ENCODE measurements at regions not wholly inside any gene's neighbourhood (a gene's known extent, or its start where the extent isn't known, plus 50 kb on each side); places are given as distances from the start of the nearest gene placed in this dataset.
"Not testable (repeated sequence)": the region's sequence is repeated elsewhere in the genome, so short reads cannot be mapped to it uniquely, and the experiment has no call there.

DNA sequence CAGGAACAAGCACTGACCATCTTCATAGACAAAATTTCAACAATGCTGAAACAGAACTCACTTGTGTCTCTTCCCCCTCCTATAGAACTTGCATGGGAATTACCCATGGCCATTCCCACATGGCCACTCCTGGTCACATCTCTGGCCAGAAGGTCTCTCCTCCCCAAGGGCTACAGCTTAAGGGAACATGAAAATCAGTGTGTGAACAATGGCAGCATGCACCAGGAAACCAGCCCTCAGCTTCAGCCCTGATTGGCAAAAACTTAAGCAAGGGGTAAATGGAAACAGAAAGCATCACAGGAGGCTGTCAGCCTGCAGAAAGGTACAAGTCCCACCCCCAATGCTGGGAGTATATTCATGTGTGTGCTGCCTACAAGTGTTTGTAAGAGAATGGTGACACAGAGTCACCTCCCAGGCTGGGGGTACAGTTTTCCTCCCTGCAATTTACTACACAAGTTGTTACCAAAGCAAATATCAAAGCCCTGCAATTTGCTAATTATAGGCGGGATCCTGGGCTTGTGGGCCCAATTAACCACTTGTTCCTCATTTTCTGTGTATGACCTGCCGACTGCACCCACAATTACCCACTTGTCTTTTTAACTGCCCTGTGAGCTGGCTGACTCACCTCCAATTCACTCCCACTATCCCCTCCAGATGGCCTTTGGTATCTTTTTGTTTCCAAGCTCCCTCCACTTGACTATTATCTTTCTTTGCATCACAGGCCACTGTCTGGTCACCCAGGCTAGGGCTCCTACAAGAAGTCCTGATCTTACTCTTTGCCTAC, 84.4 kb upstream of the HES1 start:
- no peak for ATAC-seq (replicated peaks; ENCODE audit: extremely low read depth, poor library complexity, severe bottlenecking)
- peaks cover 53% of the 10 kb centered on the region for H3K27me3 Mint-ChIP-seq
- no peaks in the 10 kb centered on the region for H3K36me3 Mint-ChIP-seq (ENCODE audit: insufficient read depth)
- H3K27ac Mint-ChIP-seq (ENCODE audit: low read depth) = no peak overlapping the region
- peaks cover 6% of the 10 kb centered on the region for H3K9me3 Mint-ChIP-seq
- H3K4me1 Mint-ChIP-seq = no peaks in the 10 kb centered on the region
- H3K4me3 Mint-ChIP-seq = no peak overlapping the region
- DNase-seq (ENCODE audit: low spot score in 2 of 2) = no peak

DNA sequence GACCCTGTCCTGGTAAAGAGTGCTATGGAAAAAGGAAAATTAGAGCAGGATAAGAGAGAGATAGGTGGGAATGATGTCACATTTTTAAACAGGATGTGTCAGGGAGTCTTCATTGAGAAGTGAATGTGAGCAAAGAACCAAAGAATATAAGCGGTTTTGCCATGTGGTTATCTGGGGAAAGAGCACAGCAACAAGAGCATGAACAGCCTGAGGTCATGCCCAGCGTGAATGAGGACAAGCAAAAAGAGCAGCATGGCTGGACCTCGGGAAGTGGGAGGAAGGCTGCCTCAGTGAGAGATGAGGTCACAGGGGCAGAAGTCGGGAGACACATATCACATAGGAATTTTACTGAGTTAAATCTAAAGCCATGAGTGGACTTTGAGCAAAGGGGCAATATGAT, 82.8 kb upstream of the HES1 start:
- H3K4me3 Mint-ChIP-seq = no peak overlapping the region
- peaks cover 6% of the 10 kb centered on the region for H3K4me1 Mint-ChIP-seq
- no peaks in the 10 kb centered on the region for H3K36me3 Mint-ChIP-seq (ENCODE audit: insufficient read depth)
- ATAC-seq (replicated peaks; ENCODE audit: extremely low read depth, poor library complexity, severe bottlenecking) = no peak
- peaks cover 6% of the 10 kb centered on the region for H3K9me3 Mint-ChIP-seq
- peaks cover 68% of the 10 kb centered on the region for H3K27me3 Mint-ChIP-seq
- no peak for DNase-seq (ENCODE audit: low spot score in 2 of 2)
- H3K27ac Mint-ChIP-seq (ENCODE audit: low read depth) = no peak overlapping the region

DNA sequence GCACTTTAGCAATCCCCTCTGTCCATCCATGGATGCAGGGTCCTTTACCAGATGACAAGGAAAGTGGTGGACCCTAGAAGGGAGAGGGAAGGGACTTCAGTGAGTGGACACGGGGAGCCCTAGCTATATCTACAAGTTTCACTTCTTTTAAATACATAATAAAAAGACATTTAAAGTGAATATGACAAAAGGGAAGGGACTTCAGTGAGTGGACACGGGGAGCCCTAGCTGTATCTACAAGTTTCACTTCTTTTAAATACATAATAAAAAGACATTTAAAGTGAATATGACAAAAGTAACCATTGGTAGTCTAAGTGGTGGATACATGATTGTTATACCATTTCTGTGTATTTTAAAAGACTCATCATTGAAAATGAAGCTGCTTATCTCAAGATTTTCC, 81.9 kb upstream of the HES1 start:
- H3K4me1 Mint-ChIP-seq = peaks cover 6% of the 10 kb centered on the region
- H3K4me3 Mint-ChIP-seq = no peak overlapping the region
- no peaks in the 10 kb centered on the region for H3K36me3 Mint-ChIP-seq (ENCODE audit: insufficient read depth)
- ATAC-seq (replicated peaks; ENCODE audit: extremely low read depth, poor library complexity, severe bottlenecking) = no peak
- DNase-seq (ENCODE audit: low spot score in 2 of 2) = no peak
- peaks cover 6% of the 10 kb centered on the region for H3K9me3 Mint-ChIP-seq
- peaks cover 65% of the 10 kb centered on the region for H3K27me3 Mint-ChIP-seq
- H3K27ac Mint-ChIP-seq (ENCODE audit: low read depth) = no peak overlapping the region

DNA sequence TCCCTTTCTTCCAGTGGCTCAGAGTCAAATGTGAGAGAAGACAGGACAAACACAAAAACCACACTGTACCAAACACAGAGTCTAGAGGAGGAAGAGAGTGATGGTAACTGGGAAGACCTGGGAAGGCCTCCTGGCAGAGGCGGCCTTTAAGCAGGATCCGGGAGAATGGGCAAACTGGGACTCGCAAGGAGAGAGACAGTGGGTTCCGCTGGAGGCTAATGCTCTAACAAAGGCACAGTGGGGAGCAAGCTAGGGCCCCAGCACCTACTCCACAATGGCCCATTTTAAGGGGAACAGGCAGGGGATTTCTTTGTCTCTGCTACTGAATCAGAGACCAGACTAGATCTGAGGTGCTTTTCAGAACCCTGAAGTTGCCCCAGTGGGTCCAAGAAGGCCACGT, 81.4 kb upstream of the HES1 start:
- no peak for ATAC-seq (replicated peaks; ENCODE audit: extremely low read depth, poor library complexity, severe bottlenecking)

DNA sequence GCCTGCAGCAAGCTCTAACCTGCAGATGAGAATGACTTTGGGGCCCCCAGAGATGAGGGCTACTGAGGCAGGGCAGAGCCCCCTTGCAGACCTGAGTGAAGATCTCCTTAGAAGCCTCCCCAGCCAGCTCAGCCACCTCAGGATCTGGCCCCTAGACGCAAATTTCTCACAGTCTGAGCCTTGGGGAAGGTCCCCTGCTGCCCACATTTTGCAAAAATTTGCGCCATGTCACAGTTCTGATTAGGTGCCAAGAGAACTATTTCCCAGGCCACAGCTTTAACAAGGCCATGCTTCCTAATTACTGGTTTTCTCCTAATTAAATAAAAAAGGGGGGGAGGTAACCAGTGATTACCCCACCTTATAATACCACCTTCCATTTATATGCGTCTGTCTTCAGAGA, 81.0 kb upstream of the HES1 start:
- Mint-ChIP-seq H3K9me3 (peaks cover 6% of the 10 kb centered on the region), H3K27ac (ENCODE audit: low read depth) (no peak overlapping the region), H3K27me3 (peaks cover 61% of the 10 kb centered on the region), H3K4me1 (peaks cover 6% of the 10 kb centered on the region), H3K36me3 (ENCODE audit: insufficient read depth) (no peaks in the 10 kb centered on the region), H3K4me3 (no peak overlapping the region)
- DNase-seq (ENCODE audit: low spot score in 2 of 2) = no peak
- ATAC-seq (replicated peaks; ENCODE audit: extremely low read depth, poor library complexity, severe bottlenecking) = no peak

More for the DNA sequence above, 81.4 kb upstream of the HES1 start:
- Mint-ChIP-seq H3K9me3 (peaks cover 6% of the 10 kb centered on the region), H3K27me3 (peaks cover 61% of the 10 kb centered on the region), H3K36me3 (ENCODE audit: insufficient read depth) (no peaks in the 10 kb centered on the region), H3K4me1 (peaks cover 6% of the 10 kb centered on the region), H3K27ac (ENCODE audit: low read depth) (no peak overlapping the region), H3K4me3 (no peak overlapping the region)
- no peak for DNase-seq (ENCODE audit: low spot score in 2 of 2)

DNA sequence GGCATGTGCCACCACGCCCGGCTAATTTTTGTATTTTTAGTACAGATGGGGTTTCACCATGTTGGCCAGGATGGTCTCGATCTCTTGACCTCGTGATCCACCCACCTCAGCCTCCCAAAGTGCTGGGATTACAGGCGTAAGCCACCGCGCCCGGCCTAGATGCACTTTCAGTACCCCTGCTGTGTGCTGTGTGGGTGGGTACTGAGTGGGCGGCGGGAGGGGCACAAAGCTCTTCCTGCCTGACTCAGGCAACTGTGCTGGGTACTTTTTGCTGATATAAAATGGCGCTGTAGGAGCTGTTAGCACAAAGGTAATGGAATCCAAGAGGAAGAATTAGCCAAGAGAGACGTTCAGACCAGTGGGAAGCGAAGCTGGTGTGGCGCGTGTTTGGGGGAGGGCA, 79.6 kb upstream of the HES1 start:
- DNase-seq (ENCODE audit: low spot score in 2 of 2); H3K27ac Mint-ChIP-seq (ENCODE audit: low read depth); H3K4me1 Mint-ChIP-seq; H3K36me3 Mint-ChIP-seq (ENCODE audit: insufficient read depth); H3K4me3 Mint-ChIP-seq; H3K9me3 Mint-ChIP-seq; ATAC-seq (replicated peaks; ENCODE audit: extremely low read depth, poor library complexity, severe bottlenecking): not testable (repeated sequence)
- H3K27me3 Mint-ChIP-seq = peaks cover 61% of the 10 kb centered on the region

DNA sequence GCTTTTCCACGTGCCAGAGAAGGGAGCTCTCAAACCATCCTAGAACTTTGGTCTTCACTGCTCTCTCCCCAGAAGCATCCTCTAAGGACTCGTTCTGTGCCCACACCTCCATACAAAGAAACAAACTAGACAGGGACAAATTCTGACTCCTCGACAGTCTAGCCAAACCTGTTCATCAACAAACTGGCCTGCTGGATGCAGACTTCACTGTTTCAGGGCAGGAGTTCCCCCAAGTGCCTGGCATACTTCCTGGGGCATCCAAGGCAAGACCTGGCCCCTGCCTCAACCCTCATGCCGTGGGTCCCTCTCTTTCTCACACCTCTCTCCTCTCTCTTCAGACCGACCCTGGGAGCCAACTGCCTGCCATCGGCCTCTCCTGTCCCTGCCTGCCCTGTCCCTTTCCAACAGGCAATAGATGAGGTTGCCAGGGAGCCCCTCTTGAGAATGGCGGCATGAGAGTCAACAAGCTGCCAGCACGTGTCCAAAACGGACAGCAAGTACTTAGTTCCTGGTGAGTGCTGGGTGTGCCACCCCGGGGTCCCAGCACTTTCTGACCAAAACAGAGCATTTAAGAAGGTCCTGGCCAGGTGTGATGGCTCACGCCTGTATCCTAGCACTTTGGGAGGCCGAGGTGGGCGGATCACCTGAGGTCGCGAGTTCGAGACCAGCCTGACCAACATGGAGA, 79.1 kb upstream of the HES1 start:
- ATAC-seq (replicated peaks; ENCODE audit: extremely low read depth, poor library complexity, severe bottlenecking) (no peak), DNase-seq (ENCODE audit: low spot score in 2 of 2) (no peak)
- no peaks in the 10 kb centered on the region for H3K36me3 Mint-ChIP-seq (ENCODE audit: insufficient read depth)
- peaks cover 6% of the 10 kb centered on the region for H3K4me1 Mint-ChIP-seq
- no peak overlapping the region for H3K4me3 Mint-ChIP-seq
- H3K9me3 Mint-ChIP-seq = peaks cover 3% of the 10 kb centered on the region
- H3K27ac Mint-ChIP-seq (ENCODE audit: low read depth) = no peak overlapping the region
- H3K27me3 Mint-ChIP-seq = peaks cover 60% of the 10 kb centered on the region

DNA sequence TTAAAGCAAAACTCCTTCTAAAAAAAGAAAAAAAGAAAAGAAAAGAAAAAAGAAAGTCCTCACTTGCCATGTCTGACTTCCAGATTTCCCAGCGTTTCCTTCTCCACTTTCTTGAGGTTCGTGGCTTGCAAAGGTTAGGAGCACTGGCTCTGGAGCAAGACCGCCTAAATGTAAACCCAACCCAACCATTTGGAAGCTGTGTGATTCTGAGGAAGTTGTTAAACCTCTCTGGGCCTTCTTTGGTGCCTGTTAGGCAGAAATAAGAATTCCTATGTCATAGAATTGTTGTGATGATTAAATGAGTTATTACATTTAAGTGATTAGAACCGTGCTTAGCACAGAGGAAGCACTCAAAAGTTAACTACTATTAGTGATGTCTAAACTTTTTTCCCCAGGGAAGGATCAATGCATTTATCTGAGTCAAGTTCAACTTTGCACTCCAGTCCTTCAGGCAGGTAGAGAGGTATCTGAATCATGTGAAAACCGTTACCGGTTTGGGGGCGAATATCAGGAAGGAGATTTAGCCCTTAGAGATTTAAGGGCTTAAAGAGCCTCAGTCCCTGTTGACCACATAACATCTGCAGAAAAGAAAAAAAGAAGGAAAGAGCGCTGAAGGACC, 78.3 kb upstream of the HES1 start:
- Mint-ChIP-seq H3K9me3 (no peaks in the 10 kb centered on the region), H3K36me3 (ENCODE audit: insufficient read depth) (no peaks in the 10 kb centered on the region), H3K4me3 (peak overlapping the region; percentile 39), H3K27me3 (peaks cover 52% of the 10 kb centered on the region), H3K27ac (ENCODE audit: low read depth) (no peak overlapping the region), H3K4me1 (peaks cover 6% of the 10 kb centered on the region)
- DNase-seq (ENCODE audit: low spot score in 2 of 2) (no peak), ATAC-seq (replicated peaks; ENCODE audit: extremely low read depth, poor library complexity, severe bottlenecking) (no peak)

DNA sequence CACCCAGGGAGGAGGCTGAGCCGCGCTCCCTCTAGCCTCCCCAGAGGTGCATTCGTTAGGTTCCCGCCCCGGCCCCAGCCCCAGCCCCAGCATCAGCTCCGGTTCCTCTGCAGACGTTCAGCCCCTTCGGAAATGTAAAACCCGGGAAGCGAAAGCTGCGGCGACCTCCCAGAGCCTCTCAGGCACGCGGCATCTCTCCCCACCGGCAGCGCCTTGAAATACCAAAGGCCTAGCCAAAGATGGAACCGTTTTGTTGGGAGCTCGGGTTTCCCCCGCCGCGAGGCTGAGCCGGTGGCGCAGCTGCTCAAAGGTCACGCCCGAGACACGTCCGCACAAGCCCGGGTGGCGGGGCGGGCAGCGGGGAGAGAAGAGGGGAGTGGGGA, 77.8 kb upstream of the HES1 start:
- ATAC-seq (replicated peaks; ENCODE audit: extremely low read depth, poor library complexity, severe bottlenecking) (no peak), DNase-seq (ENCODE audit: low spot score in 2 of 2) (no peak)
- Mint-ChIP-seq H3K4me1 (peaks cover 6% of the 10 kb centered on the region), H3K9me3 (no peaks in the 10 kb centered on the region), H3K27me3 (peaks cover 47% of the 10 kb centered on the region), H3K36me3 (ENCODE audit: insufficient read depth) (no peaks in the 10 kb centered on the region), H3K4me3 (peak overlapping the region; percentile 39), H3K27ac (ENCODE audit: low read depth) (no peak overlapping the region)

DNA sequence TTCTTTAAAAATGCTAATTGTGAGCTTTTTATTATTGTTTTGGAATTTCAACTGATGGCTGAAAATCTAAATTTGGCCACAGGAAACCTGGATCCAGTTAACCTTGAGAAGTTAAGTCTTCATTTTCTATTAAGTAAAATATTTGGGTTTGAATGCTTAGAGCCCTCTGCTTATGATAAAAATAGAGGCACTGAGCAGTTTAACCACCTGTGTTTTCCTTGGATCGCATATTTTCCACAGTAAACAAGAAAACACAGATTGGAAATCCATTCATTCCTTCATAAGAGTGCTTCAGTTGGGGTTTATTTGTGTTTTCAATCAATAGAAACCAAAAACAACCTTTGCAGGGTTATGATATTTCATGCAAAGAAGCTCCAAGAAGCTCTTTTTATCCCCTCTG, 77.2 kb upstream of the HES1 start:
- H3K4me3 Mint-ChIP-seq = peak overlapping the region; percentile 39
- no peaks in the 10 kb centered on the region for H3K36me3 Mint-ChIP-seq (ENCODE audit: insufficient read depth)
- DNase-seq (ENCODE audit: low spot score in 2 of 2) = no peak
- peaks cover 41% of the 10 kb centered on the region for H3K27me3 Mint-ChIP-seq
- no peak overlapping the region for H3K27ac Mint-ChIP-seq (ENCODE audit: low read depth)
- peaks cover 6% of the 10 kb centered on the region for H3K4me1 Mint-ChIP-seq
- no peaks in the 10 kb centered on the region for H3K9me3 Mint-ChIP-seq
- ATAC-seq (replicated peaks; ENCODE audit: extremely low read depth, poor library complexity, severe bottlenecking) = no peak

DNA sequence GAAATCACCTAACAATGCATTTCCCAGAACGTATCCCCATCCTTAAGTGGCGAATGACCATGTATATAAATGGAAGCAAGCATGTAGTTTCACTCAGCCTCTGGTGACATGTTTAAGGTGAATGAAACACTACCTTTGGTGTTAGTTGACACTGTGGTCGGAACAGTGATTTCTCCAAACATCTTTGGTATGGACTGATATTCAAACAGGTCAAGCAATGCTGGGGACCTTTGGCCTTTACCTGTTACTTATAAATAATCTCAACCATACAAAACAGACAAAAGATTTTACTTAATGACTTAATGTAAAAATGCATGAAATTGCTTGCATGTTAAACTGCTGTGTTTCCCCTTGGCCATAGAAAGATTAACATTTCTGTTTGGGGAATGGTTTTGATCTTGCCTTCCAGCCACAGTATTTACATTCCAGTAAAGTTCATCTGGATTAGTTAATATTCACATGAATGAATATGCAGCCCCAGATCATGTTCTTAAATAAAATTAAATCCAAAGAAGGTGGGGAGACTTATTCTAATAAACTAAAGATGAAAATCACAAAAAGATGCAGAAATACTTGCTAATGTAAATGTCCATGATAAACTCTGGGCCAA, 74.4 kb upstream of the HES1 start:
- H3K4me1 Mint-ChIP-seq = peaks cover 6% of the 10 kb centered on the region
- H3K27ac Mint-ChIP-seq (ENCODE audit: low read depth) = no peak overlapping the region
- no peak for ATAC-seq (replicated peaks; ENCODE audit: extremely low read depth, poor library complexity, severe bottlenecking)
- H3K9me3 Mint-ChIP-seq = no peaks in the 10 kb centered on the region
- H3K36me3 Mint-ChIP-seq (ENCODE audit: insufficient read depth) = no peaks in the 10 kb centered on the region
- DNase-seq (ENCODE audit: low spot score in 2 of 2) = no peak
- H3K27me3 Mint-ChIP-seq = peaks cover 29% of the 10 kb centered on the region
- no peak overlapping the region for H3K4me3 Mint-ChIP-seq

DNA sequence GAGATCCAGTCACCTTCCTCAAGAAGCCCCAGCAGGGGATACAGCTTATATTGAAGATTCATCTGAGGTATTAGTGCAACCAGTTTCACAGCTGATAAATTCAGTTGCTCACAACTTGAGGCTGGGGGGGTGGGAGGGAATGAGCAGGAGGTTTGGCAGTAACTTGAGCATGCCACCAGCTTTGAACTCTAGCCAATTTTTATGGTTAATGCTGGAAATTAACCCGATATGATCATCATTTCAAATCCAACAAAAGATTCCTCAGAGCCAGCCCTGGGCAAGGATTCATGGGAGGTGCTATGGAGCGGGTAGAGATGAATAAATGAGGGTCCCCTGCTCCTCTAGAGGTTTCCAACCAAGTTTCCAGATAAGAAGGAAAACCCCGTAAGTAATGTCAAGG, 73.1 kb upstream of the HES1 start:
- no peak for DNase-seq (ENCODE audit: low spot score in 2 of 2)
- H3K9me3 Mint-ChIP-seq = no peaks in the 10 kb centered on the region
- peaks cover 3% of the 10 kb centered on the region for H3K4me1 Mint-ChIP-seq
- ATAC-seq (replicated peaks; ENCODE audit: extremely low read depth, poor library complexity, severe bottlenecking) = no peak
- no peak overlapping the region for H3K4me3 Mint-ChIP-seq
- H3K27ac Mint-ChIP-seq (ENCODE audit: low read depth) = no peak overlapping the region
- peaks cover 17% of the 10 kb centered on the region for H3K27me3 Mint-ChIP-seq
- no peaks in the 10 kb centered on the region for H3K36me3 Mint-ChIP-seq (ENCODE audit: insufficient read depth)

All from central memory CD8-positive, alpha-beta T cell (primary cell).